Esophagus squamous epithelium (tissue), 5 donors: ENCODE measurements at regions not wholly inside any gene's neighbourhood (a gene's known extent, or its start where the extent isn't known, plus 50 kb on each side); places are given as distances from the start of the nearest gene placed in this dataset.

ENCODE experiments used
- DNase-seq: peaks from one replicate; lab custom pipeline; 2025; lab: John Stamatoyannopoulos, UW
- H3K27ac ChIP-seq, 4 donors: fragments of 200-600 bp; sonication (generic); one replicate each; pipeline ENCODE4 v1.5.1; 2016 to 2019; ENCODE audit warnings: mild to moderate bottlenecking in 1 of 4
- H3K27me3 ChIP-seq, 4 donors: fragments of 200-600 bp; sonication (generic); 1 replicate in 3 of 4; 2 replicates in 1 of 4; pipeline versions ENCODE4 v1.5.1 to v1.6.0; 2017 to 2021; ENCODE audit warnings: antibody characterized with exemption in 1 of 4
- H3K36me3 ChIP-seq, 3 donors: fragments of 200-600 bp; sonication (generic); one replicate each; pipeline ENCODE4 v1.5.1; 2016 to 2019
- H3K4me1 ChIP-seq, 3 donors: fragments of 200-600 bp; sonication (generic); one replicate each; pipeline ENCODE4 v1.5.1; 2017 to 2019
- H3K4me3 ChIP-seq, 4 donors: fragments of 200-600 bp; sonication (generic); 1 replicate in 3 of 4; 2 replicates in 1 of 4; pipeline ENCODE4 v1.5.1; 2016 to 2019; ENCODE audit warnings: mild to moderate bottlenecking in 2 of 4, moderate library complexity in 1 of 4
- H3K9me3 ChIP-seq, 3 donors: fragments of 200-600 bp; sonication (generic); one replicate each; pipeline ENCODE4 v1.5.1; 2016 to 2019
- POLR2A ChIP-seq, 4 donors: fragments of 450-650 bp; IDR thresholded peaks; one replicate each; pipeline ENCODE4 v1.6.1; 2017; ENCODE audit warnings: antibody characterized with exemption in 4 of 4, mild to moderate bottlenecking in 4 of 4, moderate library complexity in 3 of 4
- WGBS, 2 donors: methylation state at CpG; one replicate each; pipeline ENCODE4 v1.1.5; 2018; 5-methylcytosine and 5-hydroxymethylcytosine counted together
- intact Hi-C: fragments of 100-400 bp; cut with DNase I; formaldehyde crosslinking; loops from one replicate; pipeline ENCODE4 v1.15.0; 2022
- TF ChIP-seq, protein P1 (sequence below), 6 experiments: fragments of 450-650 bp in 4 of 6; fragments of 200-600 bp in 2 of 6; sonication (generic) in 2 of 6; IDR thresholded peaks; one replicate each; pipeline ENCODE4 v1.5.1; 2016 to 2019; ENCODE audit warnings: antibody characterized with exemption in 6 of 6, mild to moderate bottlenecking in 4 of 6, moderate library complexity in 4 of 6
- donor health status: DM: yes; HTN: yes; CAD: no.

DNA sequence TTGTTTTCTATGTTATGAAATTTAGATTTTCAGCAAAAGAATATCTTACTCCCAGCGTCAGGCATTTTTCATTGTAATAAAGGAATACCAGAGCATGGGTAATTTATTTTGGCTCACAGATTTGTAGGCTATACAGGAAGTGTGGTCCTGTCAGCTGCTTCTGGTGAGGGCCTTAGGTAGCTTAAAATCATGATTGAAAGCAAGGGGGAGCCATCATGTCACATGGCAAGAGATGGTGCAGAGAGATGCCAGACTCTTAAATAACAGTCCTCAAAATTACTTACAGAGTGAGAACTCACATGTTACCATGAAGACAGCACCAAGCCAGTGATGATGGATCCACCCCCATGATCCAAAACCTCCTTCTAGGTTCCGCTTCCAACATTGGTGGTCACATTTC, 825.0 kb upstream of the CHORDC1 start:
- TF ChIP-seq POLR2A (IDR thresholded peaks at IDR 0.05): no peak
- TF ChIP-seq, protein P1, sequence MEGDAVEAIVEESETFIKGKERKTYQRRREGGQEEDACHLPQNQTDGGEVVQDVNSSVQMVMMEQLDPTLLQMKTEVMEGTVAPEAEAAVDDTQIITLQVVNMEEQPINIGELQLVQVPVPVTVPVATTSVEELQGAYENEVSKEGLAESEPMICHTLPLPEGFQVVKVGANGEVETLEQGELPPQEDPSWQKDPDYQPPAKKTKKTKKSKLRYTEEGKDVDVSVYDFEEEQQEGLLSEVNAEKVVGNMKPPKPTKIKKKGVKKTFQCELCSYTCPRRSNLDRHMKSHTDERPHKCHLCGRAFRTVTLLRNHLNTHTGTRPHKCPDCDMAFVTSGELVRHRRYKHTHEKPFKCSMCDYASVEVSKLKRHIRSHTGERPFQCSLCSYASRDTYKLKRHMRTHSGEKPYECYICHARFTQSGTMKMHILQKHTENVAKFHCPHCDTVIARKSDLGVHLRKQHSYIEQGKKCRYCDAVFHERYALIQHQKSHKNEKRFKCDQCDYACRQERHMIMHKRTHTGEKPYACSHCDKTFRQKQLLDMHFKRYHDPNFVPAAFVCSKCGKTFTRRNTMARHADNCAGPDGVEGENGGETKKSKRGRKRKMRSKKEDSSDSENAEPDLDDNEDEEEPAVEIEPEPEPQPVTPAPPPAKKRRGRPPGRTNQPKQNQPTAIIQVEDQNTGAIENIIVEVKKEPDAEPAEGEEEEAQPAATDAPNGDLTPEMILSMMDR (IDR thresholded peaks at IDR 0.05): no peak
- Histone ChIP-seq H3K27me3 (no peaks in the 10 kb centered on the region), H3K4me3 (no peak overlapping the region), H3K27ac (no peak overlapping the region), H3K36me3 (no peaks in the 10 kb centered on the region), H3K4me1 (no peaks in the 10 kb centered on the region), H3K9me3 (no peaks in the 10 kb centered on the region)
- 55 to 71% methylated on average over 2 of the region's 2 CpGs for WGBS, 2 donors
- intact Hi-C loops: no loop called here
- no peak for DNase-seq

DNA sequence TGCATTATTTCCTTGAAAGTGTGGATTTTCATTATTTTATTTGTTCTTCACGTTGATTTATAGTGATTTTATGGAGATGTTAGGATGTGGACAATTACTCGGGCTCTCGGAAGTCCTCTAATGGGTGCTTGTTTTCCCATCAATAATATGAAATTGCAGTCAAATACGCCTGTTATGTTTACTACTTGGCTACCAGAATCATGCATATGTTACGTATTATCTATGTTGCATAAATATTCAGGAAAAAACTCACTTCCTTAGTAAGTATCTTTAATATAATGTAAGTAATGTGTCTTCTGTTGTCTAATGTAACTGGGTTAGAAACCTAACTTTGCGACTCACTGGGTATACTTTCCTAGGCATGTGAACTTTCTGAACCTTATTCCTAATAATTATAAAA, 823.4 kb upstream of the CHORDC1 start:
- Histone ChIP-seq H3K27me3 (no peaks in the 10 kb centered on the region), H3K27ac (no peak overlapping the region), H3K4me1 (no peaks in the 10 kb centered on the region), H3K36me3 (no peaks in the 10 kb centered on the region), H3K9me3 (no peaks in the 10 kb centered on the region), H3K4me3 (no peak overlapping the region)
- DNase-seq: no peak
- intact Hi-C loops: no loop called here
- WGBS, 2 donors: 62 to 76% methylated on average over 6 of the region's 6 CpGs
- TF ChIP-seq, protein P1 (IDR thresholded peaks at IDR 0.05): no peak
- TF ChIP-seq POLR2A (IDR thresholded peaks at IDR 0.05): no peak

DNA sequence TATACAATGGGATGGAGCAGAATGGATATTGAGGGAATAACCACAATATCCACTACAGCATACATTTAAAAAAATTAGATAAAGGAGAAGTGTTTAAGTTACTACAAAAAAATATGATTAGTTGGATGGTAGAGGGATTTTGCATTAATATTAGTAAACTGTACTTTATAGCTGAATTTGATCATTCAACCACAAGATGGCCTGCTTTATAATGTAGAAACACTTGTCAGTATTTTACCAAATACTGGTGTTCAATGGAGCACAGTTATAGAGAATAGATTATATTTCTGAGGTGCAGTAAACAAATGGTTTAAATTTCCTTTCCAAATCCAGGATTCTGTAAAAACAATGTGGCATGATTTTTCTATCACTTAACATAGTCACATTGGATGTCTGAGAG, 818.8 kb upstream of the CHORDC1 start:
- no peaks in the 10 kb centered on the region for H3K27me3 ChIP-seq
- intact Hi-C loops: no loop called here
- no peaks in the 10 kb centered on the region for H3K36me3 ChIP-seq
- no peaks in the 10 kb centered on the region for H3K4me1 ChIP-seq
- no peak overlapping the region for H3K27ac ChIP-seq
- no peaks in the 10 kb centered on the region for H3K9me3 ChIP-seq
- no peak for TF ChIP-seq POLR2A (IDR thresholded peaks at IDR 0.05)
- TF ChIP-seq, protein P1 (IDR thresholded peaks at IDR 0.05): no peak
- no peak for DNase-seq
- H3K4me3 ChIP-seq: no peak overlapping the region

DNA sequence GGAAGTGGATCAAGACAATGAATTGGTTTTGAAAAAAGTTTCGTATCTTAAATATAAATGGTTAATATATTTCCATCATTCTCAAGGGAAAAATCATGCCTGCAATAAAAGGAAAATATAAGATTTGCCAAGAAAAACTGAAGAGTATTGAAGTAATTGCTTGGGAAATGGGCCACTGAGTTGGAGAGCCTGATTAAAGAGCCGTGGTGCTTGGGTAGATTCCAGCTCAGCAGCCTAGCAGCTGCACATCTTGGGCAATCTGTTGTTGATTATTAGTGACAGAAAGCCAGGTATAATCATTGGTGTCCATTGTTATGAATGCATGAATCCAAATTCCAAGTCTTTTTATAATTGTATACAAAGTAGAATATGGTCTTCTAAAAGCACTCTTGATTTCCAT, 800.9 kb upstream of the CHORDC1 start:
- intact Hi-C loops: no loop called here
- H3K4me1 ChIP-seq: no peaks in the 10 kb centered on the region
- DNase-seq: no peak

DNA sequence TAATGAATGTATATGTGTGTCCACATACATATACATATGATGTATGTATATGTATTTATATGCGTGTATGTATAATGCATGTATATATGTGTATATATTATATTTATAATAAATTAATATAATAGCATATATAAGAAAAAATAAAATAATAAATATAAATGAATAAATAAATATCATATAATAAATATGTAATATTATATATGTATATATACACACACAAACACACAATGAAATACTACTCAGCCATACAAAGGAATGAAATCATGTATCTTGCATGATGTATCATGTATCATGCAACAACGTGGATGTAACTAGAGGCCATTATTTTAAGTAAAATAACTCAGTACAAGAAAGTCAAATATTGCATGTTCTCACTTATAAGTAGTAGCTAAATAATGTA, 788.7 kb upstream of the CHORDC1 start:
- H3K4me3 ChIP-seq: no peak overlapping the region
- H3K4me1 ChIP-seq: no peaks in the 10 kb centered on the region
- no peaks in the 10 kb centered on the region for H3K36me3 ChIP-seq
- H3K27me3 ChIP-seq: no peaks in the 10 kb centered on the region
- DNase-seq: no peak
- peaks cover 0 to 8% (median 0%) of the 10 kb centered on the region in 3 donors for H3K9me3 ChIP-seq
- 70% methylated on average over 2 of the region's 2 CpGs for WGBS, 2 donors
- no peak for TF ChIP-seq POLR2A (IDR thresholded peaks at IDR 0.05)
- TF ChIP-seq, protein P1 (IDR thresholded peaks at IDR 0.05): no peak
- intact Hi-C loops: no loop called here
- H3K27ac ChIP-seq: no peak overlapping the region

More for the DNA sequence above, 800.9 kb upstream of the CHORDC1 start:
- TF ChIP-seq, protein P1 (IDR thresholded peaks at IDR 0.05): no peak
- Histone ChIP-seq H3K27ac (no peak overlapping the region), H3K27me3 (no peaks in the 10 kb centered on the region), H3K9me3 (peaks cover 0 to 5% (median 0%) of the 10 kb centered on the region in 3 donors), H3K4me3 (no peak overlapping the region), H3K36me3 (no peaks in the 10 kb centered on the region)
- 32 to 49% methylated on average over 2 of the region's 2 CpGs for WGBS, 2 donors
